Left colon (tissue), 2 donors: ENCODE measurements at regions not wholly inside any gene's neighbourhood (a gene's known extent, or its start where the extent isn't known, plus 50 kb on each side); places are given as distances from the start of the nearest gene placed in this dataset.
"Not testable (repeated sequence)": the region's sequence is repeated elsewhere in the genome, so short reads cannot be mapped to it uniquely, and the experiment has no call there.

Experiments used
- ATAC-seq: fragments of 200-7000 bp; cut with Tn5 transposase; one replicate; pipeline ENCODE4 v1.9.1; 2020; ENCODE audit warnings: mild to moderate bottlenecking, moderate library complexity
- DNase-seq, 2 donors: peaks; one replicate each; pipeline ENCODE4 v3.0.0-alpha.2; 2020
- intact Hi-C, 2 donors: fragments of 100-400 bp; cut with DNase I in 1 of 2; cut with micrococcal nuclease in 1 of 2; formaldehyde crosslinking; loops; one replicate each; pipeline versions ENCODE4 v1.11.2 to v1.14.0; 2022; cut with DNase I, micrococcal nuclease
- donor health status: DM: no; HTN: no; CAD: no.
- donor health status: DM: yes; HTN: yes; CAD: no.

- intact Hi-C loops = no loop called here
- peak; percentile 48 to 54 for DNase-seq
- peak; percentile 95 for ATAC-seq
These were observed 685.8 kb downstream of the MAT2B start for GRCh38 chr5:164191240-164191639.

DNA sequence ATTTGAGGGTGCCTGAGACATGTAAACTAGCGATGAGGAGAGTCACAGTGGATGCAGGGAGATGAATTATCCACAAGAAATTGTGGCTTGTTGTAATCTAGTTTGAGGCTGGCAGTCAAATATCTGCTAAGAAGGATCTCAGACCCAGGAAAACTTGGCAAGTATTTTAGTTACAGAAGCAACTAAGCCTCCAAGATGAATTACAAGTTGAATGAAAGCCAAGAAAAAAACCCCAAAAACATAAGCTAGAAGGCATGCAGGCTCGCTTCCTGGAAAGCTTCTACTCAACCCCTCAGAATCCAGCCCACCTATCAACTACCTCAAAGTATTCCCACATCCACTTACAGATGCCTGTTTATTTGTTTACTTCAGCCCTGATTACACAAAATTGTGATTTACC lies 696.9 kb downstream of the MAT2B start:
- ATAC-seq (no peak), DNase-seq (no peak)
- intact Hi-C loops = no loop called here

DNA sequence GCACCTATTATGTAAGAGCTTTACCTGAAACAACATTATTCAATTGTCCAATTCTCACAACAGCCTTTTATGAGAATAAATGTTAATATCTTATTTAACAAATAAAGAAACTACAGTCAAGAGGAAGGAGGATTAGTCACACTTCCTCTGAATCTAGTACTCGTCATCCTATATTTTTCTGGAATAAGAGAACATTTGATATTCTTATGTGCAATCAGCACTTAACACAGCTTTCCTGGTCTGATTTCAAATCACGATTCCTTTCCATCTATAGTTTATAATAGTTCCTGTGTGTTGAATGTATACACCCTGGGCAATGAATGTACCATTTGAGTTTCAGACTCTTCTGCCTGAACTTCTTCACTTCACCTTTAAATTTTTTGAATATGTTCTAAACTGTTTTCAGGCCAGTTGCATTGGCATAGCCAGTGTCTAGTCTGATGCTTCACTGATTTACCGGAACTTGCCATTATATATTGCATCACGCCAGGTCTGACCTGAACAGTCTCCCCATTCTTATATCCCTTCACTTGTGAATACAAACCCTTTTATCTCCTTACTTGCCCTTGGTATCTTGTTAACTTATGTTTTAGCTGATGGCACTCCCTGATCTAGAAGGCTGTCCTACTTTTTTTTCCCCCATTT lies 698.3 kb downstream of the MAT2B start:
- no peak for DNase-seq
- intact Hi-C loops = no loop called here
- no peak for ATAC-seq

DNA sequence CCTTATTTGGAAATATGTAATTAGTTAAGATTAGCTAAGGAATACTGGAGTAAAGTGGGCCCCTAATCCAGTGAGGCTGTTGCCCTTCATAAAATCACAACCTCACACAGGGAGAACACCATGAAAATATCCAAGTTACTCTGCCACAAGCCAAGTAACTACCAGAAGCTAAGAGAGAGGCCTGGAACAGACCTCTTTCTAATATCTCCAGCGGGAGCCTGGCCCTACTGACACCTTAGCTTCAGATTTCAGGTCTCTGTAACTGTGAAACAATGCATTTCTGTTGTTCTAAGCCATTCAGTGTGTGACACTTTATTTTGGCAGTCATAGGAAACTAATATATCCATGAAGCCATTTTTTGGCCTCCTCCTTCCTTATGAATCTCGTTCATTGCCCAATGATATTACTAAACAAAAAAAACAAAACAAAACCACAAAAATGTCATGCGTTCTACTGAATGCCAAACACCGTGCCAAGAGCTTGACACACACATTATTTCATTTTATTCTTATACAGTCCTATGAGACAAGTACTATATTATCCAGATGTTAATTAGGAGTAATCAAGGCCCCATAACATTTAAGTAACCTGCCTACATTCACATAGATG lies 699.0 kb downstream of the MAT2B start:
- ATAC-seq (no peak), DNase-seq (no peak)
- intact Hi-C loops = no loop called here

DNA sequence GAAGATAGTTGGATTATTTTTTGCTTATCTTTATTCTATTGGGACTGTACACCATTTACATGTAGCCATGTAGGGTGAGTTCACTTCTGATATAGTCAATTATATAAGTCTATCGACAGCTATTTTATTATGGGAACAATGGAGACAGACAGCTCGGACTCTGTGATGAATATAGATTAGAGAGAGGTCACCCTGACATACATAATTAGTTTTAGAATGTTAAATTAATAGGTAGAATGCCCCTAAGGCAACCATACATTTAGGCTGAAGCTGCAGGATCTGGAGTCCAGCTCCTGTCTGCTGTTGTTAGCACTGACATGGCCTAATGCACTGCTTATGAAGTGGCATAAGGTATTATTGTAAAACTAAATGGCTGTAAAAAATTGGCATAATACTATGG lies 700.8 kb downstream of the MAT2B start:
- no peak for DNase-seq
- ATAC-seq = no peak
- intact Hi-C loops = no loop called here

DNA sequence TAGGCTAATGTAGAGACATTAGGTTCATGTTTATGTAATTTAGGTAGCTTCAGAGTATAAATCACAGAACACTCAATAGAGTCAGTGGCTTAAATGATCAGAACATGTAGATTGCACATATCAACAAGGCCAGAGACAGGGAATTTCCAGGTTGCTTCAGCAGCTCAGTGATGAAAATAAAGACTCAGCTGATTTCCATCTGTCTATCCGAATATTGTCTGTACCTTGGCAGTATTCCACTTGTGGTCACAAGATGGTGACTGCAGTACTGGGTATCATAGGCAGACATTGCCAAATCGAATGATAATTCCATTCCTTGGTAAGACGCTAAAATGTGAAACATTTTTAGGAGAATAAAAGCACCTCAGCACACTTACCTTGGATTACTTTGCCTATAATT lies 702.2 kb downstream of the MAT2B start:
- no peak for ATAC-seq
- intact Hi-C loops = no loop called here

GRCh38 chr5:164210491-164210890 lies 705.1 kb downstream of the MAT2B start:
- DNase-seq = no peak
- ATAC-seq = no peak

More for the DNA sequence above, 702.2 kb downstream of the MAT2B start:
- DNase-seq = no peak

DNA sequence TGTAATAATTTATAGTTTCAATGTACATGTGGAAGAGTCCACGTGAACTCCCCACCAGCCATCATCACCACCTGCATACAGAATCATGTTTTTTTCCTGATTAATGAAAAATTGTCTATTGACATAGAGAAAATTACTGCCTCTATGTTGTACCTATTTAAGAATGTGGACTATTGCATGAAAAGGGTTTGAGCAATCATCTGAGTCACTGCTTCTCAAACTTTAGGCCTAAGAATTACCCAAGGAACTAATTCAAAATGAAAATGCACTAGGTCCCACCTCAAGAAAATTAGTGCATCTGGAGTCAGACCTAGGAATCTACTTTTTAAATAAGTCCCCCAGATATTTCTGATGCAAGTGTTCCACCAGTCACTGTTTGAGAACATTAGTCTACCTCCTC lies 709.3 kb downstream of the MAT2B start:
- no peak for DNase-seq

More at GRCh38 chr5:164210491-164210890, 705.1 kb downstream of the MAT2B start:
- intact Hi-C loops = no loop called here

DNA sequence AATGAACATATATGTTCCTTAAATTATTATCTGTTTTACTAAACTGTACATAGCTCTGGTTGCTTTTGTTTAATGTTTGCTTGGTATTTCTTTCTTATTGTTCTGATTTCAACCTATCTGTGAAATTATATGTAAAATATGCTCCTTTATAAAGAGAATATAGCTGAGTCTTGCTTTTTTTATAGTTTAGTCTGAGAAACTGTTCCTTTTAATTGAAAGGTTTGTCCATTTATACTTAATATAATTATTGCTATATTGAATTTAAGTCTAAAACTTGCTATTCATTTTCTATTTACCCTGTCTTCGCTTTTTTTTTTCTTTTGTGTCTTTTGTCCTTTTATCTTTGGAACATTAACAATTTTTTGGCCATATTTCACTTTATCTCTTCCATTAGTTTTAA lies 712.0 kb downstream of the MAT2B start:
- DNase-seq (no peak), ATAC-seq (no peak)
- intact Hi-C loops = no loop called here

More for the DNA sequence above, 709.3 kb downstream of the MAT2B start:
- ATAC-seq = no peak
- intact Hi-C loops = no loop called here

- intact Hi-C loops = no loop called here
- ATAC-seq (no peak), DNase-seq (no peak)
These were observed 715.1 kb downstream of the MAT2B start for GRCh38 chr5:164220522-164220921.

GRCh38 chr5:164224236-164224635 lies 718.8 kb downstream of the MAT2B start:
- ATAC-seq (no peak), DNase-seq (no peak)
- intact Hi-C loops = no loop called here

DNA sequence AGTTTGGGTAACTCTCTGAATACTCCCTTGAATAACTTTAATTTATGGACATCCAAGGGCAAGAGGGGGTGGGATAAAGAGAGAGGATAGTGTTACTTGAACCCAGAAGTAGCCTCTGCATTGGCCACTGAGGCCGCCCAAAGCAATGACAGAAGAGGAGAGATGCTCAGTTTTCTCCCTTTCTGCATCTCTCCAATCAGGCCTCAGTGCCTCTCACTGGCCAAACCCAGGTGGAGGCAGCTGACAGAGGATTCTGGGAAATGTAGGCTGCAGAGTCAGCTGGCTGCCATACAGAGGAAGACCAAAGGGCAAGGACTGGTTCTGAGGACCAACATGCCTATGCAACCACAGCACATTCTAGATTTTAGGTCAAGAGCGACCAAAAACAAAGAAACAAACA lies 719.4 kb downstream of the MAT2B start:
- no peak for DNase-seq
- no peak for ATAC-seq
- intact Hi-C loops = no loop called here

DNA sequence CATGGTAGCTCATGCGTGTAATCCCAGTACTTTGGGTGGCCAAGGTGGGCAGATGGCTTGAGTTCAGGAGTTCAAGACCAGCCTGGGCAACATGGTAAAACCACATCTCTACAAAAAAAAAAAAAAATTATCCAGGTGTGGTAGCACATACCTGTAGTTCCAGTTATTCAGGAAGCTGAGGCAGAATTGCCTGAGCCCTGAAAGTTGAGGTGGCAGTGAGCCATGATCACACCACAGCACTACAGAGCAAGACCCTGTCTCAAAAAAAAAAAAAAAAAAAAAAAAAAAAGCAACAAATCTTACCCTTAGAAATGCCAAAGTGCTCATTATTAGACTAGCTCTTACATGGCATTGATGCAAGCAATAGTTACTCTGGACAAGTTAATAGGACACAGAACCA lies 724.9 kb downstream of the MAT2B start:
- ATAC-seq = no peak
- DNase-seq = no peak
- intact Hi-C loops = no loop called here

DNA sequence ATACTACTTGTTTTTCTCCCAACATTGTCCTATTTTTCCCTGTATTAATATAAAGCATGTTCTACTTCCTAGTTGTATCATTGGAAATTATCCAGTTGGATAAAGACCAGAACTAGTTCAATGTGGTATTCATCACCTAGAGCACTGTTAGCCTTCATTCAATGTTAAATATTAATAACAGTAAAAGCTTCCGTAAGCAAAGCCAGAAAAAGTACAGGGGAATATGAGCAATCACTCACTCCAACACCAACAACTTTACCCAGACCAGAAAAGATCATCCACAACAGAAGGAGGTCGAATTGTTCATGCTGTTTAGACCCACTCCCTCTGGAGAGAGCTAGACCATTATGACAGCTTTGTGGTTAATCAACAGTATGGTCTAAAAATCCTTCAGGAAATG lies 728.4 kb downstream of the MAT2B start:
- DNase-seq = no peak
- intact Hi-C loops = no loop called here
- ATAC-seq = no peak

DNA sequence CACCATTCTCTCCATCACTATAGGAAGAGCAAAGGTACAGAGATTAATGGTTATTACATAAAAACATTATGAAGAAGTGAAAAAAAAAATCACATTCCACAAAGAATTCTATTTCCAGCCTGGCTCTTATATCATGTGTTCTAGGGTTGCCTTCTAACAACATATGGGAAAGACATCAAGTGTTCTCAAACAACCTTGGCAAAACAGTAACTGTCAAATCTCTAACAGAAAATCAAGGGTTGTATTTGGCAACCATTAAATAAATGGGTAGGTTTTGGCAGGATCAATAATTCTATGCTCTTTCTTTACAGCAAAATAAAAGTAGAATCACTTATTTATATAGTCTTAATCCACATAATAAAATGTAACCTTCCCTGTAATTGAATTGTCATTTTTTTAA lies 728.9 kb downstream of the MAT2B start:
- DNase-seq (no peak), ATAC-seq (no peak)
- intact Hi-C loops = no loop called here

GRCh38 chr5:164235300-164235891 lies 730.0 kb downstream of the MAT2B start:
- intact Hi-C loops = no loop called here
- DNase-seq = no peak
- no peak for ATAC-seq

GRCh38 chr5:164237486-164237885 lies 732.1 kb downstream of the MAT2B start:
- DNase-seq = no peak
- intact Hi-C loops = no loop called here
- no peak for ATAC-seq

- ATAC-seq, DNase-seq, intact Hi-C loops: not testable (repeated sequence)
These were observed 746.4 kb downstream of the MAT2B start for GRCh38 chr5:164251781-164252180.

DNA sequence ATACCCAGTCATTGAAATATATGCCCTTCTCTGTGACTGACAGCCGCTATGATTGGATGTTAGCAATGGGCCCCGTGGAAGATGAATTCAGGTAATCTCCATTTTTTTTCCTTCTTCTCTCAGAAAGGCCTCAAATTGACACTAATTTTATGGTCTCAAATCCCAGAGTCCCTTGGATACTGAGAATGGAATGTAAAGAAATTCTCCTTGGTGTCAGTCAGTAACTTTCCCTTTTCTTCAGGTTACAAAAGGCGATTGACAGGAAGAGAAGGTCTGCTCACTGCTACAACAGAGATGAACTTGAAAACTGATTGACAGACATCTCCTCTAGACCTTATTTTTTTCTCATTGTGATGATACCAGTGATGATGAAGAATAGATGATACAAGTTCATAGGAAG lies 748.3 kb downstream of the MAT2B start:
- DNase-seq (no peak), ATAC-seq (no peak)
- intact Hi-C loops = no loop called here

GRCh38 chr5:164255598-164256213 lies 750.3 kb downstream of the MAT2B start:
- DNase-seq (no peak), ATAC-seq (no peak)
- intact Hi-C loops = no loop called here
